H9 (cell line): ENCODE measurements at regions not wholly inside any gene's neighbourhood (a gene's known extent, or its start where the extent isn't known, plus 50 kb on each side); places are given as distances from the start of the nearest gene placed in this dataset.

Experiments
- DNase-seq: peaks from one replicate; pipeline ENCODE4 v3.0.0-alpha.2; 2017
- H2AFZ ChIP-seq: one replicate; pipeline ENCODE4 v1.6.1; 2013; ENCODE audit warnings: mild to moderate bottlenecking, low read length, control low read depth, moderate library complexity
- H2AK5ac ChIP-seq: 2 replicates; pipeline ENCODE4 v1.6.1; 2013; ENCODE audit warnings: low read length, control low read depth, mixed read lengths; ENCODE audit not compliant: insufficient read length
- H2BK120ac ChIP-seq: one replicate; pipeline ENCODE4 v1.6.1; 2013; ENCODE audit warnings: low read depth, mild to moderate bottlenecking, low read length, control low read depth, inconsistent platforms; ENCODE audit not compliant: poor library complexity, severe bottlenecking
- H2BK12ac ChIP-seq: 2 replicates; pipeline ENCODE4 v1.6.1; 2013; ENCODE audit warnings: low read length, control low read depth, mixed read lengths, low read depth; ENCODE audit not compliant: insufficient read length
- H2BK15ac ChIP-seq: 2 replicates; pipeline ENCODE4 v1.6.1; 2013; ENCODE audit warnings: low read depth, low read length, control low read depth
- H2BK20ac ChIP-seq: one replicate; pipeline ENCODE4 v1.6.1; 2013; ENCODE audit warnings: low read depth, mild to moderate bottlenecking, low read length, control low read depth, inconsistent platforms; ENCODE audit not compliant: poor library complexity, severe bottlenecking
- H2BK5ac ChIP-seq: 2 replicates; pipeline ENCODE4 v1.6.1; 2013; ENCODE audit warnings: low read length, control low read depth, mixed read lengths; ENCODE audit not compliant: insufficient read length
- H3K14ac ChIP-seq: 2 replicates; pipeline ENCODE4 v1.6.1; 2013; ENCODE audit warnings: low read length, control low read depth; ENCODE audit not compliant: insufficient read depth
- H3K18ac ChIP-seq: 2 replicates; pipeline ENCODE4 v1.6.1; 2013; ENCODE audit warnings: low read depth, mild to moderate bottlenecking, mixed read lengths, low read length, control low read depth; ENCODE audit not compliant: insufficient read length
- H3K23ac ChIP-seq: 2 replicates; pipeline ENCODE4 v1.6.1; 2013; ENCODE audit warnings: low read length, control low read depth, mixed read lengths, low read depth; ENCODE audit not compliant: insufficient read length
- H3K23me2 ChIP-seq: 2 replicates; pipeline ENCODE4 v1.6.1; 2013; ENCODE audit warnings: low read depth, mild to moderate bottlenecking, mixed read lengths, low read length, control low read depth; ENCODE audit not compliant: insufficient read length, poor library complexity, severe bottlenecking
- H3K27ac ChIP-seq: 2 replicates; pipeline ENCODE4 v1.5.1; 2013; ENCODE audit warnings: low read length, control low read depth, mixed read lengths, low read depth; ENCODE audit not compliant: insufficient read length
- H3K27me3 ChIP-seq: 2 replicates; pipeline ENCODE4 v1.6.1; 2013; ENCODE audit warnings: low read length, control low read depth, inconsistent platforms; ENCODE audit not compliant: insufficient read depth
- H3K4ac ChIP-seq: 2 replicates; pipeline ENCODE4 v1.6.1; 2013; ENCODE audit warnings: low read depth, mild to moderate bottlenecking, control low read depth, inconsistent platforms, low read length, moderate library complexity
- H3K4me1 ChIP-seq: 2 replicates; pipeline ENCODE4 v1.6.1; 2013; ENCODE audit warnings: low read length, control low read depth, inconsistent platforms; ENCODE audit not compliant: insufficient read depth
- H3K4me2 ChIP-seq: 2 replicates; pipeline ENCODE4 v1.6.1; 2013; ENCODE audit warnings: low read length, control low read depth, mixed read lengths; ENCODE audit not compliant: insufficient read length, insufficient read depth
- H3K56ac ChIP-seq: 2 replicates; pipeline ENCODE4 v1.6.1; 2013; ENCODE audit warnings: low read depth, mild to moderate bottlenecking, mixed read lengths, low read length, control low read depth; ENCODE audit not compliant: insufficient read length
- H3K79me1 ChIP-seq: 2 replicates; pipeline ENCODE4 v1.6.1; 2013; ENCODE audit warnings: low read depth, mild to moderate bottlenecking, moderate library complexity, low read length, control low read depth, inconsistent platforms; ENCODE audit not compliant: insufficient read depth, poor library complexity, severe bottlenecking
- H3K79me2 ChIP-seq: 2 replicates; pipeline ENCODE4 v1.6.1; 2013; ENCODE audit warnings: low read length, control low read depth, inconsistent platforms; ENCODE audit not compliant: insufficient read depth
- H3K9ac ChIP-seq: 2 replicates; pipeline ENCODE4 v1.6.1; 2013; ENCODE audit warnings: low read length, control low read depth, mixed read lengths; ENCODE audit not compliant: insufficient read length; ENCODE audit errors: extremely low read depth
- H3K9me3 ChIP-seq: one replicate; pipeline ENCODE4 v1.6.1; 2013; ENCODE audit warnings: low read depth, low read length, inconsistent platforms; ENCODE audit not compliant: control insufficient read depth
- H3T11ph ChIP-seq: one replicate; pipeline ENCODE4 v1.6.1; 2013; ENCODE audit warnings: mild to moderate bottlenecking, low read length, control low read depth, inconsistent platforms
- H4K20me1 ChIP-seq: one replicate; pipeline ENCODE4 v1.6.1; 2013; ENCODE audit not compliant: control insufficient read depth, insufficient read length, insufficient read depth
- H4K5ac ChIP-seq: 2 replicates; pipeline ENCODE4 v1.6.1; 2013; ENCODE audit warnings: low read depth, mild to moderate bottlenecking, mixed read lengths, low read length, control low read depth; ENCODE audit not compliant: insufficient read length
- H4K8ac ChIP-seq: replicated peaks from 2 replicates; pipeline ENCODE4 v1.6.1; 2013; ENCODE audit warnings: low read length, control low read depth, mixed read lengths, low read depth; ENCODE audit not compliant: insufficient read length
- H4K91ac ChIP-seq: 2 replicates; pipeline ENCODE4 v1.6.1; 2013; ENCODE audit warnings: low read depth, mild to moderate bottlenecking, moderate library complexity, mixed read lengths, low read length, control low read depth; ENCODE audit not compliant: insufficient read length
- H3K27ac Mint-ChIP-seq, 3 experiments: 2 replicates in 2 of 3; 3 replicates in 1 of 3; pipeline ENCODE4 v1.8.0; 2020 to 2021; ENCODE audit warnings: mixed read lengths in 3 of 3, mild to moderate bottlenecking in 1 of 3, moderate library complexity in 1 of 3
- H3K27me3 Mint-ChIP-seq: 2 replicates; pipeline ENCODE4 v1.8.0; 2021; ENCODE audit warnings: low read depth, mild to moderate bottlenecking, moderate library complexity, mixed read lengths
- H3K36me3 Mint-ChIP-seq, 3 experiments: 2 replicates in 2 of 3; 3 replicates in 1 of 3; pipeline ENCODE4 v1.8.0; 2020 to 2021; ENCODE audit warnings: low read depth in 3 of 3, mixed read lengths in 3 of 3; ENCODE audit not compliant: insufficient read depth in 1 of 3
- H3K4me1 Mint-ChIP-seq, 2 experiments: 2 replicates each; pipeline ENCODE4 v1.8.0; 2020; ENCODE audit warnings: mixed read lengths in 2 of 2
- H3K4me3 Mint-ChIP-seq, 2 experiments: 2 replicates in 1 of 2; 3 replicates in 1 of 2; pipeline ENCODE4 v1.8.0; 2020 to 2021; ENCODE audit warnings: mild to moderate bottlenecking in 2 of 2, mixed read lengths in 2 of 2, moderate library complexity in 1 of 2
- H3K9me3 Mint-ChIP-seq, 2 experiments: 2 replicates in 1 of 2; 3 replicates in 1 of 2; pipeline ENCODE4 v1.8.0; 2020; ENCODE audit warnings: mild to moderate bottlenecking in 2 of 2, mixed read lengths in 2 of 2, moderate library complexity in 1 of 2
- WGBS: extraction: QIAGEN DNeasy Blood & Tissue Kit; methylation state at CpG from one replicate; pipeline ENCODE4 v1.1.7; 2013; ENCODE audit warnings: missing lambda C conversion rate, low lambda C conversion rate, mixed read lengths; ENCODE audit not compliant: insufficient read length; ENCODE audit errors: extremely low coverage; 5-methylcytosine and 5-hydroxymethylcytosine counted together
- TF ChIP-seq, protein P1 (sequence below): fragments of 200-600 bp; sonication (generic); conservative IDR thresholded peaks from 3 replicates; pipeline ENCODE4 v1.8.0; 2021; ENCODE audit warnings: antibody characterized with exemption, mild to moderate bottlenecking

DNA sequence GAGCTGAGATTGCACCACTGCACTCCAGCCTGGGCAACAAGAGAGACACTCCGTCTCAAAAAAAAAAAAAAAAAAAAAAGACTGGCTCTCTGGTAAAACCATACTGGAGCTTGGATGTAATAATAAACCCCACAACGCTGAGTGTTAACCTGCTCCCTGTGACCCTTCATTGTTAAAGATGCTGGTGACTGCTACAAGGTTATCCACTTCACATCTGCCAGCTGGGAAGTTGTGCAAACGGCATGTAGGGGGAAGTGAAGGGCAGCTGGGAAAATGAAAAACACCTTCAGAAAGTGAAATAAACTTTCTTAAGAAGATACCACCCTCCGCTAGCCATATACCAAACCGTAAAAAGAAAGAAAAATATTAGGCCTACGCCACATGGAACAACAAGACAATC lies 131.0 kb upstream of the NUDT7 start:
- H3K9me3 Mint-ChIP-seq, result no peaks in the 10 kb centered on the region
- no peak overlapping the region for H2AK5ac ChIP-seq
- H2AFZ ChIP-seq, result no peak overlapping the region
- H4K20me1 ChIP-seq, result no peaks in the 10 kb centered on the region
- no peak overlapping the region for H3T11ph ChIP-seq
- no peak overlapping the region for H3K14ac ChIP-seq
- H3K18ac ChIP-seq, result no peak overlapping the region
- no peak for DNase-seq
- no peak overlapping the region for H3K27ac ChIP-seq
- H3K23ac ChIP-seq, result no peak overlapping the region
- H2BK120ac ChIP-seq, result no peak overlapping the region
- WGBS, result no CpG with 5 or more reads among the region's 6 CpGs
- H3K4me3 Mint-ChIP-seq, result no peak overlapping the region
- H3K4me2 ChIP-seq, result no peak overlapping the region
- peaks cover 2% of the 10 kb centered on the region; the same call in 1 of the 2 replicates for H3K4me1 ChIP-seq
- H4K91ac ChIP-seq, result no peak overlapping the region
- TF ChIP-seq, protein P1, sequence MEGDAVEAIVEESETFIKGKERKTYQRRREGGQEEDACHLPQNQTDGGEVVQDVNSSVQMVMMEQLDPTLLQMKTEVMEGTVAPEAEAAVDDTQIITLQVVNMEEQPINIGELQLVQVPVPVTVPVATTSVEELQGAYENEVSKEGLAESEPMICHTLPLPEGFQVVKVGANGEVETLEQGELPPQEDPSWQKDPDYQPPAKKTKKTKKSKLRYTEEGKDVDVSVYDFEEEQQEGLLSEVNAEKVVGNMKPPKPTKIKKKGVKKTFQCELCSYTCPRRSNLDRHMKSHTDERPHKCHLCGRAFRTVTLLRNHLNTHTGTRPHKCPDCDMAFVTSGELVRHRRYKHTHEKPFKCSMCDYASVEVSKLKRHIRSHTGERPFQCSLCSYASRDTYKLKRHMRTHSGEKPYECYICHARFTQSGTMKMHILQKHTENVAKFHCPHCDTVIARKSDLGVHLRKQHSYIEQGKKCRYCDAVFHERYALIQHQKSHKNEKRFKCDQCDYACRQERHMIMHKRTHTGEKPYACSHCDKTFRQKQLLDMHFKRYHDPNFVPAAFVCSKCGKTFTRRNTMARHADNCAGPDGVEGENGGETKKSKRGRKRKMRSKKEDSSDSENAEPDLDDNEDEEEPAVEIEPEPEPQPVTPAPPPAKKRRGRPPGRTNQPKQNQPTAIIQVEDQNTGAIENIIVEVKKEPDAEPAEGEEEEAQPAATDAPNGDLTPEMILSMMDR, result no peak
- no peak overlapping the region for H3K4ac ChIP-seq
- no peaks in the 10 kb centered on the region for H3K27me3 ChIP-seq
- no peak overlapping the region for H2BK5ac ChIP-seq
- H4K5ac ChIP-seq, result no peak overlapping the region
- no peak overlapping the region for H2BK20ac ChIP-seq
- H3K23me2 ChIP-seq, result no peaks in the 10 kb centered on the region
- no peak overlapping the region for H3K9ac ChIP-seq
- no peaks in the 10 kb centered on the region; the same call in 1 of the 2 replicates for H3K27me3 Mint-ChIP-seq
- no peak overlapping the region for H3K56ac ChIP-seq
- H3K27ac Mint-ChIP-seq, result no peak overlapping the region
- H4K8ac ChIP-seq, result no peak overlapping the region
- no peaks in the 10 kb centered on the region for H3K79me1 ChIP-seq
- H2BK15ac ChIP-seq, result no peak overlapping the region
- H3K79me2 ChIP-seq, result no peaks in the 10 kb centered on the region
- H3K4me1 Mint-ChIP-seq, result peaks cover 4 to 8% of the 10 kb centered on the region in 2 experiments; a peak in 2 of 4 replicates
- no peak overlapping the region for H2BK12ac ChIP-seq
- no peaks in the 10 kb centered on the region for H3K9me3 ChIP-seq
- H3K36me3 Mint-ChIP-seq, result no peaks in the 10 kb centered on the region
